NOMO-1 treated with DMSO at 0.1 percent for 48 hours (cell line): ENCODE measurements at regions not wholly inside any gene's neighbourhood (a gene's known extent, or its start where the extent isn't known, plus 50 kb on each side); places are given as distances from the start of the nearest gene placed in this dataset.

Experiments
- DNase-seq: peaks from one replicate; lab custom pipeline; 2025; ENCODE audit not compliant: unreplicated experiment; lab: John Stamatoyannopoulos, UW

- DNase-seq, result no peak
Measured at GRCh38 chr22:47690586-47690985, 928.1 kb downstream of the TBC1D22A start.

GRCh38 chr22:47690166-47690565 is 927.7 kb downstream of the TBC1D22A start:
- no peak for DNase-seq

- no peak for DNase-seq
Measured at GRCh38 chr22:47687776-47688175, 925.3 kb downstream of the TBC1D22A start.

- DNase-seq, result no peak
Measured at GRCh38 chr22:47687346-47687655, 924.9 kb downstream of the TBC1D22A start.

GRCh38 chr22:47686594-47687345 is 924.3 kb downstream of the TBC1D22A start:
- DNase-seq, result no peak

- DNase-seq, result no peak
Measured at GRCh38 chr22:47681411-47682165, 919.1 kb downstream of the TBC1D22A start.

- DNase-seq, result no peak
Measured at GRCh38 chr22:47678636-47679287, 916.3 kb downstream of the TBC1D22A start.

- DNase-seq, result no peak
Measured at GRCh38 chr22:47678048-47678447, 915.6 kb downstream of the TBC1D22A start.

- DNase-seq, result no peak
Measured at GRCh38 chr22:47676685-47677084, 914.2 kb downstream of the TBC1D22A start.

GRCh38 chr22:47674600-47674999 is 912.1 kb downstream of the TBC1D22A start:
- DNase-seq, result no peak

- DNase-seq, result no peak
Measured at GRCh38 chr22:47673557-47673956, 911.1 kb downstream of the TBC1D22A start.

GRCh38 chr22:47672526-47672925 is 910.1 kb downstream of the TBC1D22A start:
- no peak for DNase-seq

- DNase-seq, result no peak
Measured at GRCh38 chr22:47665151-47665550, 902.7 kb downstream of the TBC1D22A start.

- DNase-seq, result no peak
Measured at GRCh38 chr22:47663615-47664605, 901.5 kb downstream of the TBC1D22A start.

- DNase-seq, result no peak
Measured at GRCh38 chr22:47659467-47660223, 897.2 kb downstream of the TBC1D22A start.

GRCh38 chr22:47658182-47658581 is 895.7 kb downstream of the TBC1D22A start:
- DNase-seq, result no peak

- DNase-seq, result no peak
Measured at GRCh38 chr22:47657224-47657623, 894.8 kb downstream of the TBC1D22A start.

GRCh38 chr22:47656806-47657205 is 894.4 kb downstream of the TBC1D22A start:
- no peak for DNase-seq

GRCh38 chr22:47655930-47656329 is 893.5 kb downstream of the TBC1D22A start:
- no peak for DNase-seq

- no peak for DNase-seq
Measured at GRCh38 chr22:47654922-47655491, 892.6 kb downstream of the TBC1D22A start.
